RWPE2 (cell line): ENCODE measurements at regions not wholly inside any gene's neighbourhood (a gene's known extent, or its start where the extent isn't known, plus 50 kb on each side); places are given as distances from the start of the nearest gene placed in this dataset.

ENCODE experiments used
- ATAC-seq: fragments of 200-7000 bp; cut with Tn5 transposase; 3 replicates; pipeline ENCODE4 v1.9.1; 2021; ENCODE audit warnings: low read depth
- DNase-seq: peaks from one replicate; pipeline ENCODE4 v3.0.0-alpha.2; 2020; ENCODE audit warnings: low spot score
- H3K27ac ChIP-seq: fragments of 450-650 bp; 2 replicates; pipeline ENCODE4 v1.5.1; 2017; ENCODE audit warnings: mild to moderate bottlenecking; ENCODE audit not compliant: poor library complexity, severe bottlenecking
- H3K27me3 ChIP-seq: fragments of 250-450 bp; sonication (Bioruptor Pico); 2 replicates; pipeline ENCODE4 v1.5.1; 2021; ENCODE audit warnings: mild to moderate bottlenecking, moderate library complexity; ENCODE audit not compliant: insufficient read depth, poor library complexity, severe bottlenecking
- H3K36me3 ChIP-seq: fragments of 250-450 bp; sonication (Bioruptor Pico); 2 replicates; pipeline ENCODE4 v1.5.1; 2020; ENCODE audit warnings: low read depth, mild to moderate bottlenecking, moderate library complexity
- H3K4me1 ChIP-seq: fragments of 250-450 bp; sonication (Bioruptor Pico); 2 replicates; pipeline ENCODE4 v1.5.1; 2021; ENCODE audit warnings: mild to moderate bottlenecking, moderate library complexity; ENCODE audit not compliant: insufficient read depth, poor library complexity, severe bottlenecking
- H3K4me3 ChIP-seq: fragments of 250-450 bp; sonication (Bioruptor Pico); 2 replicates; pipeline ENCODE4 v1.5.1; 2021; ENCODE audit warnings: mild to moderate bottlenecking, moderate library complexity; ENCODE audit not compliant: severe bottlenecking
- H3K9me3 ChIP-seq: fragments of 250-450 bp; sonication (Bioruptor Pico); 2 replicates; pipeline ENCODE4 v1.5.1; 2021; ENCODE audit warnings: mild to moderate bottlenecking, moderate library complexity; ENCODE audit not compliant: severe bottlenecking
- CTCF ChIP-seq: fragments of 450-650 bp; IDR thresholded peaks from one replicate; pipeline ENCODE4 v1.5.1; 2017; ENCODE audit warnings: mild to moderate bottlenecking, moderate library complexity; ENCODE audit not compliant: poor library complexity, severe bottlenecking

DNA sequence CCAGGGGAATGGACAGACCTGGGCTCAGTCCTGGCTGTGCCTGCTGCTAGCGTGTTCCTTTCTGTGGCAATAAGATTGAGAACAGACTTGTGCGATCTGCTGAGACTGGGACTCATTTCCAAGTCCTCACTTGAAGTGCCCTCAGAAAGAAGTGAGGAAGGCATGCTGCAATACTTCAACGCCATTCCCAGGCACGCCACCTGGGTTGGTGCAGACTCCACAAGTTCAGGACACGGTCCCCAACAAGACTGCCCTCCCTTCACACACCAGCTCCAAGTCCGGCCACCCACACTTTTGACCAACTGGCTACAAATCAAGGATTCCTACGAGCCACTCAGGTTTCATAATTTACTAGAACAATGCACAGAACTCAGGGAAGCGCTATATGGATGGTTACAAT is 391.8 kb upstream of the SULF2 start:
- TF ChIP-seq CTCF = no peak
- no peak for ATAC-seq
- Histone ChIP-seq H3K4me1 (peaks cover 20% of the 10 kb centered on the region), H3K36me3 (no peaks in the 10 kb centered on the region), H3K27ac (no peak overlapping the region), H3K4me3 (no peak overlapping the region), H3K27me3 (no peaks in the 10 kb centered on the region), H3K9me3 (no peaks in the 10 kb centered on the region)
- DNase-seq = no peak

- no peak overlapping the region for H3K4me3 ChIP-seq
- DNase-seq (no peak), ATAC-seq (no peak)
- no peak overlapping the region for H3K27ac ChIP-seq
- peaks cover 16% of the 10 kb centered on the region for H3K4me1 ChIP-seq
- no peaks in the 10 kb centered on the region for H3K9me3 ChIP-seq
- TF ChIP-seq CTCF = no peak
- no peaks in the 10 kb centered on the region for H3K27me3 ChIP-seq
- H3K36me3 ChIP-seq = no peaks in the 10 kb centered on the region
These were observed 390.9 kb upstream of the SULF2 start for GRCh38 chr20:48176139-48176538.

DNA sequence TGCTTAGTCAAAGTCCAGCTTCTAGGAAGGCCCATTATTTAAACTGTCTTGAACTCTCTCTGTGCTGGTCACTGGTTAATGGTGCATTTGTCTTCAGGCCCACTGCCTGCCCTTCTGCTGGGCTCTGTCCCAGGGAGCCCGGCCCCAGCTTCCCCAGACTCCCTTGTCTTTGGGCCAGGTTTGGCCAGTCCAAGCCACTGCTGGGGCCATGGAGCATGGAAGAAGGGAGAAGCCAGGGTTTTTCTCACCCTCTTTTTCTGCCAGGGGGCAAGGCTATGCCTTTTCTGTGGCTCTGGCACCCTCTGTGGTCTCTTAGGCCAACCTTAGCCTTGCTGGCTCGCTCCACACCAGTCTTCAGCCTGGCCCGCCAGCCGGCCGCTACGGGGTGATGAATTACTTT is 390.0 kb upstream of the SULF2 start:
- no peaks in the 10 kb centered on the region for H3K36me3 ChIP-seq
- ATAC-seq = no peak
- H3K4me1 ChIP-seq = peaks cover 7% of the 10 kb centered on the region
- no peaks in the 10 kb centered on the region for H3K27me3 ChIP-seq
- H3K4me3 ChIP-seq = no peak overlapping the region
- no peak for DNase-seq
- no peaks in the 10 kb centered on the region for H3K9me3 ChIP-seq
- TF ChIP-seq CTCF = no peak
- no peak overlapping the region for H3K27ac ChIP-seq

GRCh38 chr20:48172357-48172702 is 387.0 kb upstream of the SULF2 start:
- ATAC-seq (no peak), DNase-seq (no peak)
- Histone ChIP-seq H3K9me3 (no peaks in the 10 kb centered on the region), H3K27me3 (no peaks in the 10 kb centered on the region), H3K27ac (no peak overlapping the region), H3K4me1 (no peaks in the 10 kb centered on the region), H3K4me3 (no peak overlapping the region), H3K36me3 (no peaks in the 10 kb centered on the region)
- TF ChIP-seq CTCF = no peak

DNA sequence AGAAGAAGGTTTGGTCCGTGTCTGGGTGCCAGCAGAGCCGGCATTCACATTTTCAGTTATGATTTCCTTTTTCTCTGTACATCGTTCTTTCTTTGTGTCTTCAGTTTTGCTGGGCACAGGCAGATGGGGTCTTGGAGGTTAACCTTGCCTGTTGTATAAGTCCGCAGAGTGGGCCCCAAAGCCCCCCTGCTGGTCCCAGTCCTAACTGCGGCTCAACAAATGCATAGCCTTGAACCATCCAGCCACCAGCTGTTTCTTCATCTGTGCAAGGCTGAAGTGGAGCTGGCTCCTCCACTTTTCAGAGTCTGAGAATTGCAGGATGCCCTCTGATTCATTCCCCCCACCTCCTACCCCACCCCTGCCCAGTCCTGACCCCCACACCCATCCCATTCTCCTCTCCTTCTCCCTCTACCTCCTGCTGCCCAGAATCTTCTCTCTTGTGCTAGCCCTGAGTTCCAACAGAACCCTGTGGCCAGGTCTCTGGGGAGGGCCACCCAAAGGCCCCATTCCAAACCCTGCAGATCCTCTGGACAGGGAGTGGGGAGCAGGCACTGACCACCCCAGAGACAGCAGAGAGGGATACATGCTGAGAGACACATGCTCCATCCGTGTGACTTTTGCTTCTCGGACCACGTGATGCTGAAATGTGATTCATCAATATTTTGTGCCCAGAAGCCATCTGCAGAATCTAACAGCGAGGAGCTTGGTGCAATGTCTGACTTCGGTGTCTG is 386.5 kb upstream of the SULF2 start:
- DNase-seq (no peak), ATAC-seq (peak; percentile 22; the same call in 2 of the 3 replicates)
- Histone ChIP-seq H3K4me1 (no peaks in the 10 kb centered on the region), H3K36me3 (no peaks in the 10 kb centered on the region), H3K27ac (no peak overlapping the region), H3K4me3 (no peak overlapping the region), H3K27me3 (no peaks in the 10 kb centered on the region), H3K9me3 (no peaks in the 10 kb centered on the region)
- TF ChIP-seq CTCF = no peak
